CD14-positive monocyte (primary cell): ENCODE measurements at regions not wholly inside any gene's neighbourhood (a gene's known extent, or its start where the extent isn't known, plus 50 kb on each side); places are given as distances from the start of the nearest gene placed in this dataset.

Experiments
- DNase-seq, 3 donors: peaks; one replicate each; pipeline ENCODE4 v3.0.0-alpha.2; 2011 to 2022
- H2AFZ ChIP-seq: 2 replicates; pipeline ENCODE4 v1.6.0; 2012; ENCODE audit warnings: mild to moderate bottlenecking, low read depth, low read length, inconsistent platforms; ENCODE audit not compliant: insufficient read depth, poor library complexity, severe bottlenecking
- H3K27ac ChIP-seq, 2 donors: 1 replicate in 1 of 2; 2 replicates in 1 of 2; pipeline ENCODE4 v1.5.1; 2012 to 2013; ENCODE audit warnings: low read length in 2 of 2, control low read depth in 1 of 2, inconsistent platforms in 1 of 2, low read depth in 1 of 2, mild to moderate bottlenecking in 1 of 2
- H3K27me3 ChIP-seq, 2 donors: one replicate each; pipeline versions ENCODE4 v1.6.0 to v1.6.1; 2011 to 2013; ENCODE audit warnings: low read length in 2 of 2; ENCODE audit not compliant: control insufficient read depth in 2 of 2, insufficient read depth in 2 of 2
- H3K36me3 ChIP-seq, 2 donors: replicated peaks in 1 of 2; 1 replicate in 1 of 2; 2 replicates in 1 of 2; pipeline versions ENCODE4 v1.5.1 to v1.6.1; 2012 to 2013; ENCODE audit warnings: low read length in 2 of 2, control low read depth in 1 of 2, inconsistent platforms in 1 of 2, mild to moderate bottlenecking in 1 of 2; ENCODE audit not compliant: insufficient read depth in 2 of 2, control insufficient read depth in 1 of 2
- H3K4me1 ChIP-seq, 2 donors: 1 replicate in 1 of 2; 2 replicates in 1 of 2; pipeline versions ENCODE4 v1.5.1 to v1.6.1; 2012 to 2013; ENCODE audit warnings: low read length in 2 of 2, control low read depth in 1 of 2, inconsistent platforms in 1 of 2, mild to moderate bottlenecking in 1 of 2, moderate library complexity in 1 of 2; ENCODE audit not compliant: insufficient read depth in 2 of 2, control insufficient read depth in 1 of 2
- H3K4me2 ChIP-seq: replicated peaks from 2 replicates; pipeline ENCODE3; 2012; ENCODE audit warnings: low read length, moderate library complexity, mild to moderate bottlenecking; ENCODE audit not compliant: poor library complexity, severe bottlenecking; ENCODE audit errors: extremely low read depth
- H3K4me3 ChIP-seq, 3 experiments: fragments of 200-600 bp in 1 of 3; sonication (generic) in 1 of 3; replicated peaks in 1 of 3; 1 replicate in 2 of 3; 2 replicates in 1 of 3; pipeline ENCODE4 v1.5.1; 2011 to 2013; ENCODE audit warnings: low read length in 3 of 3, mild to moderate bottlenecking in 3 of 3, control low read depth in 2 of 3, low read depth in 2 of 3, inconsistent platforms in 1 of 3, moderate library complexity in 1 of 3
- H3K79me2 ChIP-seq: 2 replicates; pipeline ENCODE4 v1.6.0; 2012; ENCODE audit warnings: mild to moderate bottlenecking, control low read depth, inconsistent platforms, low read length, moderate library complexity; ENCODE audit not compliant: insufficient read depth
- H3K9ac ChIP-seq: 2 replicates; pipeline ENCODE4 v1.6.0; 2017; ENCODE audit warnings: low read length, mild to moderate bottlenecking; ENCODE audit not compliant: insufficient read depth, poor library complexity, severe bottlenecking
- H3K9me3 ChIP-seq, 2 donors: replicated peaks in 1 of 2; 1 replicate in 1 of 2; 2 replicates in 1 of 2; pipeline versions ENCODE4 v1.5.1 to v1.6.1; 2012 to 2013; ENCODE audit warnings: low read length in 2 of 2, control low read depth in 1 of 2; ENCODE audit not compliant: control insufficient read depth in 1 of 2, insufficient read depth in 1 of 2
- H4K20me1 ChIP-seq: 2 replicates; pipeline ENCODE4 v1.6.0; 2012; ENCODE audit warnings: mild to moderate bottlenecking, low read length, control low read depth, moderate library complexity; ENCODE audit not compliant: insufficient read depth
- H3K27ac Mint-ChIP-seq, 7 donors: one replicate each; pipeline ENCODE4 v1.8.0; 2020; ENCODE audit warnings: mild to moderate bottlenecking in 7 of 7, mixed read lengths in 7 of 7, moderate library complexity in 6 of 7, inconsistent platforms in 2 of 7
- H3K27me3 Mint-ChIP-seq, 3 donors: one replicate each; pipeline ENCODE4 v1.8.0; 2021 to 2022; ENCODE audit warnings: low read depth in 3 of 3, mild to moderate bottlenecking in 3 of 3, mixed read lengths in 3 of 3, moderate library complexity in 3 of 3, inconsistent platforms in 1 of 3
- H3K36me3 Mint-ChIP-seq, 2 donors: one replicate each; pipeline ENCODE4 v1.8.0; 2020; ENCODE audit warnings: mixed read lengths in 2 of 2, inconsistent platforms in 1 of 2, mild to moderate bottlenecking in 1 of 2
- H3K4me1 Mint-ChIP-seq: one replicate; pipeline ENCODE4 v1.8.0; 2020; ENCODE audit warnings: mild to moderate bottlenecking, mixed read lengths
- H3K4me3 Mint-ChIP-seq, 2 donors: one replicate each; pipeline ENCODE4 v1.8.0; 2020; ENCODE audit warnings: mild to moderate bottlenecking in 2 of 2, mixed read lengths in 2 of 2, moderate library complexity in 1 of 2
- H3K9me3 Mint-ChIP-seq, 7 donors: one replicate each; pipeline ENCODE4 v1.8.0; 2020 to 2022; ENCODE audit warnings: mixed read lengths in 7 of 7, mild to moderate bottlenecking in 6 of 7, moderate library complexity in 6 of 7, inconsistent platforms in 2 of 7
- WGBS: methylation state at CpG from one replicate; pipeline ENCODE4 v1.1.5; 2013; ENCODE audit warnings: missing lambda C conversion rate; ENCODE audit not compliant: insufficient coverage; 5-methylcytosine and 5-hydroxymethylcytosine counted together
- intact Hi-C, 2 donors: fragments of 100-400 bp; cut with micrococcal nuclease; formaldehyde crosslinking; loops; one replicate each; pipeline versions ENCODE4 v1.15.0 to v1.15.1; 2023
- TF ChIP-seq, protein P1 (sequence below): fragments of 200-600 bp; IDR thresholded peaks from one replicate; pipeline ENCODE4 v1.8.0; 2022; ENCODE audit warnings: antibody characterized with exemption, mild to moderate bottlenecking

DNA sequence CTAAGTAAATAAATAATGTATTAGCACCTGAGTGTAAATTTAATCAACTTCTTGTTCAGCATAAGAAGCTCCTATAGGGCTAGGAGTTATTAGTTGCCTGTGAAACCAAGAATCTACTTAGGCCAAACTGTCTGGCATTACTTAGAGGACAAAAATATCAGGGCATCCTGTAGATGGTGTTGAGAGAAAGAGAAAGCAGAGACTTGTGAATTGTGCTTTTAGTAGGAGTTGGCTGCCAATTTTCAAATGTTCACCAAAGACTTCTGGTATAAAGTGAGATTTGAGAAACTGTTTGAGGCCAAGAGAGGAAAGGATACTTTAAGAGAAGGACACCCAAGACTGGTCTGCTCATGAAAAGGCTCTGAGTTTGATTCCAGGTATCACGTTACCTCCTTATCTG lies 315.5 kb upstream of the DEPDC1 start:
- Mint-ChIP-seq H3K36me3 (no peaks in the 10 kb centered on the region), H3K27me3 (peaks cover 0 to 2% (median 2%) of the 10 kb centered on the region in 3 donors), H3K4me1 (no peaks in the 10 kb centered on the region), H3K4me3 (no peak overlapping the region), H3K9me3 (peaks cover 2 to 9% (median 4%) of the 10 kb centered on the region in 7 donors), H3K27ac (no peak overlapping the region)
- Histone ChIP-seq H3K4me3 (no peak overlapping the region), H4K20me1 (no peaks in the 10 kb centered on the region), H3K9ac (no peak overlapping the region), H3K4me1 (no peaks in the 10 kb centered on the region), H3K36me3 (no peaks in the 10 kb centered on the region), H3K4me2 (no peak overlapping the region), H3K79me2 (no peaks in the 10 kb centered on the region), H3K27ac (no peak overlapping the region), H2AFZ (no peak overlapping the region), H3K9me3 (peaks cover 0 to 4% of the 10 kb centered on the region in 2 donors), H3K27me3 (no peaks in the 10 kb centered on the region)
- intact Hi-C loops: no loop called here
- DNase-seq: no peak
- WGBS: 80% methylated on average over 1 of the region's 1 CpG
- TF ChIP-seq, protein P1, sequence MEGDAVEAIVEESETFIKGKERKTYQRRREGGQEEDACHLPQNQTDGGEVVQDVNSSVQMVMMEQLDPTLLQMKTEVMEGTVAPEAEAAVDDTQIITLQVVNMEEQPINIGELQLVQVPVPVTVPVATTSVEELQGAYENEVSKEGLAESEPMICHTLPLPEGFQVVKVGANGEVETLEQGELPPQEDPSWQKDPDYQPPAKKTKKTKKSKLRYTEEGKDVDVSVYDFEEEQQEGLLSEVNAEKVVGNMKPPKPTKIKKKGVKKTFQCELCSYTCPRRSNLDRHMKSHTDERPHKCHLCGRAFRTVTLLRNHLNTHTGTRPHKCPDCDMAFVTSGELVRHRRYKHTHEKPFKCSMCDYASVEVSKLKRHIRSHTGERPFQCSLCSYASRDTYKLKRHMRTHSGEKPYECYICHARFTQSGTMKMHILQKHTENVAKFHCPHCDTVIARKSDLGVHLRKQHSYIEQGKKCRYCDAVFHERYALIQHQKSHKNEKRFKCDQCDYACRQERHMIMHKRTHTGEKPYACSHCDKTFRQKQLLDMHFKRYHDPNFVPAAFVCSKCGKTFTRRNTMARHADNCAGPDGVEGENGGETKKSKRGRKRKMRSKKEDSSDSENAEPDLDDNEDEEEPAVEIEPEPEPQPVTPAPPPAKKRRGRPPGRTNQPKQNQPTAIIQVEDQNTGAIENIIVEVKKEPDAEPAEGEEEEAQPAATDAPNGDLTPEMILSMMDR: no peak

DNA sequence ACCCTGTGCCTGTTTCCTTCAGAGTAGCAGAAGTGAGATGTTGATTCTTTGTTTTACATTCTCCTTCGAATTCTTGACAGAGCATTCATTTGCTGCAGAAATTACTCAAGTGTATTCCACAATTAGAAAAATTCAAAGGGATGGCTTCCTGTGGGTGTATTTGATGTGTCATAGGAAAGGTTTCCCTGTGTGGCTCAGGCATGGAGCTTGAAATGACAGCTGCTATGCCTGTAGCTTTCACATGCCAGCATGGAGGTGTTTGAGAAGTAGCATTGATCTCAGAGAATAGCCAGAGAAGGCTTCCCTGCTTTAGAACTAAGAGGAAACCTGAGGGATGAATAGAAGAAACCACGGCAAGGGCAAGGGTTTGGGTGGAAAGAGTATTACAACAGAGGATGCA lies 317.2 kb upstream of the DEPDC1 start:
- Histone ChIP-seq H3K36me3 (no peaks in the 10 kb centered on the region), H3K27ac (no peak overlapping the region), H3K4me3 (no peak overlapping the region), H3K9me3 (peaks cover 0 to 6% of the 10 kb centered on the region in 2 donors), H4K20me1 (no peaks in the 10 kb centered on the region), H2AFZ (no peak overlapping the region), H3K9ac (no peak overlapping the region), H3K4me2 (no peak overlapping the region), H3K79me2 (no peaks in the 10 kb centered on the region), H3K27me3 (no peaks in the 10 kb centered on the region), H3K4me1 (no peaks in the 10 kb centered on the region)
- 100% methylated on average over 1 of the region's 2 CpGs for WGBS
- peaks cover 2 to 13% (median 5%) of the 10 kb centered on the region in 7 donors for H3K9me3 Mint-ChIP-seq
- intact Hi-C loops: no loop called here
- no peak overlapping the region for H3K4me3 Mint-ChIP-seq
- H3K27ac Mint-ChIP-seq: no peak overlapping the region
- H3K27me3 Mint-ChIP-seq: peaks cover 0 to 5% (median 0%) of the 10 kb centered on the region in 3 donors
- H3K4me1 Mint-ChIP-seq: no peaks in the 10 kb centered on the region
- no peak for DNase-seq
- H3K36me3 Mint-ChIP-seq: no peaks in the 10 kb centered on the region
- TF ChIP-seq, protein P1: no peak
